GM19467 (cell line): ENCODE measurements at regions not wholly inside any gene's neighbourhood (a gene's known extent, or its start where the extent isn't known, plus 50 kb on each side); places are given as distances from the start of the nearest gene placed in this dataset.

Experiments
- ATAC-seq: cut with Tn5 transposase; IDR thresholded peaks from one replicate; pipeline ENCODE4 v1.9.1; 2021; ENCODE audit warnings: mild to moderate bottlenecking, moderate library complexity; ENCODE audit not compliant: unreplicated experiment

- no peak for ATAC-seq
These were observed 367.4 kb upstream of the TNRC6C start for GRCh38 chr17:77590951-77591735.

DNA sequence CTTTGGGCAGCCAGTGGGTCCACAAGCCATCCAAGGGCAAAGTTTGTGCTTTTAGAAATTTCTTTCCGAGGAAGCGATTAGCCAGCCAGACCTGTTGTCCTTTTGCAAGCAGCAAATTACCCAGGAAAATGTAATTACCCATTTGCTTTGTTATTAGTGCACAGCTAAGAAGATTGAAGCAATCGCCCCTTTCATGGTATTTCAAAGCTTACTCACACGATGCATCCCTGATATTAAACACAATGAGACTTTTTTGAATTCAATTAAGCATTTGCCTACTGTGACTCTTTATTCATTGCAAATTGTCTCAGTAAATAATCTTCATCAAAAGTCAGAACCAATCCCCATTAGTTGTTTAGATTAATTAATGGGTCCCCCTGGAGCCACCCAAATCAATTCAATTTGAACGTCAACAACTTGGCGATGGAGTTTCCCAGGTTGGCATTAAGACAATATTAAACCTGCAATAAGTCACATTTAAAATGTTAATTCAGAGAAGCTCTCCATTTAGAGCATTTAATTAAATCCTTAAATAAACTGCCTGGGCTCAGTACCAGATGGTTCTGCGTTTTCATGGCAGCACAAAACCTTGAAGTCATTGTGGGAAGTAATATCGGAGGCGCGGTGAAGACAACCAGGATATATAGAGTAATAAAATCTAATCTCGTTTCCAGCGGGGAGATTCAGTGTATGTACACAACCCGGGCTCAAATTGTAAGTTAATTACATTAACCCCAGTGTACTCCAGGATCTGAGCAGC, 366.2 kb upstream of the TNRC6C start:
- ATAC-seq: no peak

GRCh38 chr17:77593081-77593480, 365.4 kb upstream of the TNRC6C start:
- ATAC-seq: no peak

- no peak for ATAC-seq
These were observed 363.9 kb upstream of the TNRC6C start for GRCh38 chr17:77594416-77595209.

GRCh38 chr17:77596491-77597417, 361.7 kb upstream of the TNRC6C start:
- ATAC-seq: no peak

DNA sequence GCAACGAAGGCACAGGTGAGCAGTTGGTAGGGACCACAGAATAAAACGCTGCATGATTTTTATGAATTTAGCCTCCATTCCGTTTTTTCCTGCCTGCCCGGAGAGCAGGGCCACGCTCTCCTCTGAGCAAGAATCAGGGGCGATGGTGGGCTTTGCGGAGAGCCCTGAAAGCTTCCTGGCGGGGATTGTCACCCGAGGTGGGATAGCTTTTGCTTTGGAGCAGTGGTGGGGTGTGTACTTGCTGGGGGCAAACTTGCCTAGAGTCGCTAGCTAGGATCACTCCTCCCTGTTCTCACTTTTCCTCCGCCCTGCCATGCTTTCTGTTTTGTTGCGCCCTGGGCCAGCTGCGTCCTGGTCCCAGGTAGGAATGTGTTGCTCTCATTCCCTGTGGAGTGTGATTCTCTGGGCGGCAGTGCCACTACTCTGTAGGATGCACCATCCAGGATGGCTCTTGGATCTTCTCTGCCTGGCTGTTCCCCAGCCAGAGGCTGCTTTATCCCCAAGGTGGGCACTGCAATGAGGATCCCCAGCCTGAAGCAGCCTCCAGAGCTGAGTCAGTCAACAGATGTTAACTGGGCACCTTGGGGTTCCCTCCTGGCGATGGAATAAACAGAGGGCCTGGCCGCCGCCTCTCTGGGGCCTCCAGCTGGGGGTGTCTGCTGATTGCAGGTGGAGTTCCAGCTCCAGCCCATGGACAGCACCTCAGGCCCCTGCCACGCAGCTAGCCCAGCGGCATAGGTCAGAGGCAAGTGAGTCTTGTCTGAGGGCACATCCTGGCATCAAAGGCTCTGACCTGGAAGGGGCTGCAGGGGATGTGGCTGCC, 360.9 kb upstream of the TNRC6C start:
- ATAC-seq: no peak

DNA sequence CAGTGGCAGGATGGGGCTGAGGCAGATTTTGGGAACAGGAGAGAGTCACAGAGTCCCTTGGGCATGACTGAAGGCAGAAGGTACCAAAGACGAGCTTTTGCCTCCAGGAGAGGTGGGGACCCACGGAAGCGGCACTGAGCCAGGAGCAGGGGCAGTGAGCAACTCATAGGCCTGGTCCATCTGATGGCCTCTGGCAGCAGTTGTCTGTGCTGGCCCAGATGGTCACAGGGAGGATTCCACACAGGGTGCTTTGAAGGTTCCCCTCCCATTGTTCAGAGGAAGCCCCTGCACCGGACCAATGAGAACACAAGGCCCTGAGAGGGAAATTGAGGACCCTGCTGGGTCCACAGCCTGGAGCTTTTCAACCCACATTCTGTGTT, 360.3 kb upstream of the TNRC6C start:
- ATAC-seq: no peak

DNA sequence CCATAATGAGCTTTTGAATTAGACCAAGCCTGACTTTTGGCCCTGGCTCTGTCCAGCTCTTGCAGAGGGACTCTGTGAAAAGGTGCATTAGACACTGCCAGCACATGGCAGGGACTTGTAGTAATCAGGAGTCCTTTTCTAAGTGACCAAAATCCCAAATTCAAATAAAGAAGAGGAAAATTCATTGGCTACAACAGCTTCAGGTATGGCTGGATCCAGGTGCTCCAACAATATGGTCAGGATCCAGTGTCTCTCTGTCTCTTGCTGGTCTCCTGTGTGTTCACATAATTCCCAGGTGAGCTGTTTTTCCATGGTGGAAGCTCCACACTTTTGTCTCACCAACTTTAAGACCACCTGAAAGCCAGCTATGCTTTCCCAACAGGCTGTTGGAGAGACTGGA, 358.8 kb upstream of the TNRC6C start:
- ATAC-seq: no peak

- no peak for ATAC-seq
These were observed 358.2 kb upstream of the TNRC6C start for GRCh38 chr17:77600346-77600745.

- no peak for ATAC-seq
These were observed 357.2 kb upstream of the TNRC6C start for GRCh38 chr17:77601054-77601979.

DNA sequence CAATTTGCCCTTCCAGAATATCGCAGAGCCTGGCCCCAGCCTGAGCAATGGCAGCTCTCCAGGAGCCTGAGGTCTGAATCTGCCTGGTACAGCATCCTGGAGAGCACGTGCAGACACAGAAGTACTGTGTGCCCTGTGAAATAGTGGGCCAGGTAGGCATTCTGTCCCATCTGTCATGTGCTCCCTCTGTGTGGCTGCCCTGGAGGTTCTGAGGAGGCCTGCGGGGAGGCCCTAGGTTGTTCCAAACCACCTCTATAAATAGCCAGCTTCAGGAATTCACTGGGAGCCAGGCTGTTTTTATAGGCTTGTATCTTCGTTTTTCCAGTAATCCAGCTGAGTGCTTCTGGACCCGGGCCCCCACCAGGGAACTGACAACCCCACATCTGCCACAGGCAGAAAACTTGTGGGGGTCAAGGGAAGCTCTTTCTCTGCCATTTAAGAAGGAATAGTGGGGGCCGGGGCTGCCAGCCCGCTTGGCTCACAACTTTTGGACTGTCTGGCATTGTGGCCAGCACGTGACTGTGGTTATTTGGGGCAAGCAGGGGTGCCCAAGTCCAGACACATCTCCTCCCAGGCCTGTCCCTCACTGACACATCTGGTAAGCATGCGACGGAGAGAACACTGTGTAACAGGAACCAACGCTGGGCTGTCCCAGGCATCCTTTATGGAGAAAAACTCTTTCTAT, 356.3 kb upstream of the TNRC6C start:
- no peak for ATAC-seq

- no peak for ATAC-seq
These were observed 355.4 kb upstream of the TNRC6C start for GRCh38 chr17:77602883-77603640.

GRCh38 chr17:77604301-77604972, 354.1 kb upstream of the TNRC6C start:
- ATAC-seq: no peak

DNA sequence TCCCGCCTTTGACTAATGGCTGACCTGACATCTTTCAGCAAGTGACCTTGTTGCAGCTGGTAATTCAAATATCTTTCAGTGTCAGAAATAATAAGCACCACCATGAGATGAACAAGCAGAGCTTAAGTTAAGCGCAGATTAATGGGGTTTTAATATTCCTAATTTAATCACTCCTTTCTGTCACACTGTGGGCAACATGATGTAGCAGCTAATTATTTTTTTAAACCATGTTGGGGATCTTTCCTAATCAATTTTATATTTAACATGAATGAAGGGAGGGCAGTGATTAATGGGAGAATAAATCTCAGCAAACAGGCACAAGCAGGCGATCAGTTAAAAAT, 353.6 kb upstream of the TNRC6C start:
- no peak for ATAC-seq

- ATAC-seq: no peak
These were observed 352.2 kb upstream of the TNRC6C start for GRCh38 chr17:77606146-77606864.

- ATAC-seq: no peak
These were observed 351.7 kb upstream of the TNRC6C start for GRCh38 chr17:77606865-77607210.
